HG03571 (cell line): ENCODE measurements at regions not wholly inside any gene's neighbourhood (a gene's known extent, or its start where the extent isn't known, plus 50 kb on each side); places are given as distances from the start of the nearest gene placed in this dataset.

Experiments used
- ATAC-seq: cut with Tn5 transposase; IDR thresholded peaks from one replicate; pipeline ENCODE4 v1.9.1; 2021; ENCODE audit not compliant: unreplicated experiment

DNA sequence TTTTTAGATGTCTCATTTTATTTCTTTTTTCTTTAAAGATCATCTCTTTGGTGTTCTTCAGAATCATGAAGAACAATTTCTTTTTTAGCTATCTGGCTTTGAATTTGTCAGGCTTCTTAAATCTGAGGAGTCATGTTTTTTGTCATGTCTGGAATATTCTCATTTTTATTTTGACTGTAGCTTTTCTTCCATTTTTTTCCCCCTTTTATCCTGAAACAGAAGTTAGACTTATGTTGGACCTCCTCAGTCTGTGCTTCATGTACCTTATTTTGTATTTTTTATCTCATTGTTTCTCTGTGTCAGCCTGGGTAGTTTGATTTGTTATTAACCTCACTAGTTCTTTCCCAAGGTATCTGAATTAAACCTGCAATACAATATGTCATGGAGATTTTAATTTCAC lies 319.2 kb upstream of the ADGRL4 start:
- no peak for ATAC-seq

DNA sequence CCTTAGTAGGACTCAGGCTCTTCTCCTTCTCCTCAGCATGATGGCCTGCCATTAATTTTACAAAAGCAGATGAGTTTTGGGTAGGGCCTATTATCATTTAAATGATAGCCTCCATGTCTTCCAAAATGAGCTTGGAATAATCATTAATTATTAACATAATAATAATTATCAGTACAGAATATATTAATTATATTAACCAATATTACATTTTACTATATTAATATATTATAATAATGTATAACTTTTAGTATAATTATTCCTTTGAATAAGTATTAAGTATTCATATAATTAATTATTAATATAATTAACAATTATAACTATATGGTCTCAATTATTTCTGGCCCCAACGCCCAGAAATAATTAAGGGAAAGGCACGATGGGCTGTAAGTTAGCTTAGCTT lies 318.6 kb upstream of the ADGRL4 start:
- no peak for ATAC-seq

DNA sequence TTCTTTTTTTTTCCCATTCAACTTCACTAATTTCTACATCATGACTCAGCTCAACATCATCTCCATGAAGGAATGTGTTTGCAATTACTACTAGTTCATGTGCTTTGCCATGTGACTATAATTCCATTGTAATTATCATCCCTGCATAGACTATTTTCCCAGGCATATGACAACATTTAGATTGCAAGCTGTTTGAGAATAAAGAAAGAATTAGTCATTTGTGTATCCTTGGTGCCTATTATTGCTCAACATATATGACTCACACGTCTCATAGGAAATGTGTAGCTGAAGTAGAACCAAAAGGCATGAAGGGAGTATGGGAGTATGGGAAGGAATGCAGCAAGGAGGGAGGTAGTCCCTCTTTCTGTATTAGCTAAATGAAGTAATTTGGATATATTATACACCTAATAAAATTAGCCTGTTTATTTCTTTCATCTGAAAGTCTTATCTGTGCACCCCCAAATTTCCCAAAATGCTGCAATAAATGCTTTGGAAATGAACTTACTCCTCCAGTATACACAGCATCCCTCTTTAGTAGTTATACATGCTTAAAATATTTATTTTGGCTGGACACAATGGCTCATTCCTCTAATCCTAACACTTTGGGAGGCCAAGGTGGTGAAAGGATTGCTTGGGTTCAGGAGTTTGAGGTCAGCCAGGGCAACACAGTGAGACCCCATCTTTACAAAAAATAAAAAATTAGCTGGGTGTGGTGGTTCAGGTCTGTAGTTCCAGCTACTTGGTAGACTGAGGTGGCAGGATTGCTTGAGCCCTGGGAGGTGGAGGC lies 316.9 kb upstream of the ADGRL4 start:
- ATAC-seq: no peak

DNA sequence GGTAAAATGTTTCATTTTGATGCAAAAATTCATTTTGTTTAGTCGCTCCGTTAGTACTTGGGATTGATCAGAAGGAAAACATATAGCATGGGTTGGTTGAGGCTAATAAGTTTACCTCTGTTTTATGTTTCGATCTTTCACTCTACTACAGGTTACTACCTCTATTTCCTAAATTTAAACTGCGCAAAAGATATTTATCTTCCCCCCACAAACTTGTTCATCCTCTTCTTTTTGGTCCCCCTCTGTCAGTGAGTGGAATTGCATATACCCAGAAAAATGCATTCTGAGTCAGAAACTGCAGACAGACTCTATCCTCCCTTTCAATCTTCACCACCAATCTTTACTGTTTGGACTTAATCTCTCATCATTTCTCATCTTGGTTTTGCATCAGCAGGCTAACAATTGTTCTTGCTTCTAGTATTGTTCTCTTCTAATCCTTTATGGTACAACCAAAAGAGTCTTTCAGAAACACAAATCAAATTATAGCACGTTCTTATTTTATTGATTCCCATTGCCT lies 316.0 kb upstream of the ADGRL4 start:
- no peak for ATAC-seq

DNA sequence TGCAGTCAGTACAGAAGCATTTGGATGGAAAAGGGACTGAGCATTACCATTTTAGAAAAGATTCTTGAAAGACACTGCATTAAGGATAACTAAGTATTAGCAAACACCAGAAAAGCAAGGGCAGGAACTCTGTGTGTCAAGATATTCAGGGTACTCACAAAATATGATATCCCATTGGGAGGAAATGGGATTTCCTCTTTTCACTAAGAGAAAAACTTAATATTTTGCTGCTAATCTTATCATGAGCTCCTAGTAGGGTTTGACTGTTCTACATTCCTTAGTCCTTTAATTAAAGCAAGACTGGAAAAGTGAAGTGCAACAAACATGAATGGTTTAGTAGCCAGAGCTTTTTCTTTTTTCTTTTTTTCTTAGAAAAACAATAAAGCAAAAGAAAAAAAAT lies 305.9 kb upstream of the ADGRL4 start:
- ATAC-seq: no peak

DNA sequence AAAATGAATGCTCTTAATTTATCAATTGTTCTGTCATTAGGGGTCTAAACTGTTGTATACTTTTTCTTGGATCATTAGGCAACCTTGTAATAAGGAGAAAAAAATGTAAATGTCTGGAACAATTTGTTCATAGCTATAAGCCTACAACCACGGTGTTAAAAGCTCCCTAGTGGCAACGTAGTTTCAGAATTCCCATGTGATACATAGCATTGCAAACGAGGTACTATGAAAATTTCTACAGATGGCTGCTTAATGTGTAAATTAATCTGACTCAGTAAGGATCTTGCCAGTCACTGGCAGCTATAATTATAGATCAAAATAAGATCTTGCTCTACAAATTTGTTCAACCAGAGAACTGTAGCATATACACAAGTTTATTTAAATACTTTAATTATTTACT lies 304.1 kb upstream of the ADGRL4 start:
- ATAC-seq: no peak

DNA sequence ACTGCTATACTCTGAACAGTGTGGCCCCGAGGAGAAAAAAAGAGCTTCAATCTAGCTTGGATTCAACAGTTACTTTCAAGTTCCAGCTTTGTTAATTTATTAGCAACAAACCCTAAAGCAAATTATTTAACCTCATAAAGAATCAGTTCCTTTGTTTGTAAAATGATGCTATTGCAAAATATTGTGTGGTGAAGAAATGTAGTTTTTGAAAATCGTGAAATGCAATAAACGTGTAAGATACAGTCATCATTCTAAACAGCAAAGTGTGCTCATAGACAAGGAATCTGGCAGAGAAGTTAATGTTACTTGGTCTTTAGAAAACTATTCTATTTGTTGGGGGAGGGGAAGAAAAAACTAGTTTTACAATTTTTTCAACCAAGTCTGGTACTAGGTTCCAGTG lies 297.6 kb upstream of the ADGRL4 start:
- no peak for ATAC-seq

DNA sequence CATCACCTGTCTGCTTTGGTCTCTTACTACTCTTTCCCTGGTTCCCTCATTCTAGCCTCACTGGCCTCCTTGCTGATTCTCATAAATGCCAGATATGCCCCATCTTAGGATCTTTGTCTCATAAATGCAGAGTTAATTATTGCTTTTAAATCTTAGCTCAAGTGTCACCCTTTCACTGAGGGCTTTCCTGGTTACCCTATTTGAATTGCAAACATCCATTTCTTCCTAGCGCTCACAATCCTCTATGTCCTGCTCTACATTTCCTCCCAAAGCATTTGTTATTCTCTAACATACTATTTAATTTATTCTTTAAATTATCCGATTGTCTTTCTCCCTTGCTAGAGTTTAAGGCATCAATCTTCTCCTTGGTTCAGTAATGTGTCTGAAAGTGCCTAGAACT lies 296.5 kb upstream of the ADGRL4 start:
- no peak for ATAC-seq

DNA sequence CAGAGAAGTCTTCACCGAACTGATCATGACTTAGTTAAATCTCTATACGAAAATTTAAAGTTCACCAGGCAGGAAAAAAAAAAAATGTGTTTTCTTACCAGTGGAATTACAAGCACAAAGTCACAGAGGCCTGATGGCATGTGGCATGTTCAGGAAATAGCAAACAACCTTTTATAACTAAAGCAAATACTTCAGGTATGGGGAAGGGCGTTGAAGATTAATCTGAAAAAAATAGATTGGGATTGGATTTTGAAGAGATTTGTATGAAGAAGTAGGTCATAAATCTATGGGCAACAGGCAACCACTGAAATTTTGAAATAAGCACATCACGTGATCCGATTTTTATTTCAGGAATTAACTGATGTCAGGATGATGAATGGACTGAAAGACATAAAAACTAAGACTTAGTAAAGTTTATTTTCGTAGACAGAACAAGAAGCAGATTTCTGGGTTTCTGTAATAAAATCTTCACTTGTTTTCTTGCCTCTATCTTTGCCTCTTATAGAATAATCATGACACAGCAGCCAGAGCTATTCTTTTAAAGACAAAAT lies 295.9 kb upstream of the ADGRL4 start:
- ATAC-seq: no peak

DNA sequence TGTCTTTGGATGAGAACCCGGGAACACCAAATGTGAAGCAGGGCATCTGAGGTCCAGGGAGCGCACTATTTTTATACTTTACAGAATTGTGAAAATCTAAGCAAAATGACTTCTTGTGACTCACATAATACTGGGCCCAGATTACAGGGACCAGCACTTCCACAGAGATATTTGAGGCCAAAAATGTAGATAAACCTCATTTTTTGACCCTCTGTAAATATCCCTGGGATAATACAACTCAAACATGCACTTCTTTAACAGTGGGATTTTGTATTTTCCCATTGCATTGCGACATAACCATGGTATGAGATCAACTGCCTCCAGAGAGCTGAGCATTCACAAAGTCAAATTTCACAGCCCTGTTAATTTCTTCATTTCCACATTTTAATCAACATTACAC lies 289.4 kb upstream of the ADGRL4 start:
- ATAC-seq: no peak

DNA sequence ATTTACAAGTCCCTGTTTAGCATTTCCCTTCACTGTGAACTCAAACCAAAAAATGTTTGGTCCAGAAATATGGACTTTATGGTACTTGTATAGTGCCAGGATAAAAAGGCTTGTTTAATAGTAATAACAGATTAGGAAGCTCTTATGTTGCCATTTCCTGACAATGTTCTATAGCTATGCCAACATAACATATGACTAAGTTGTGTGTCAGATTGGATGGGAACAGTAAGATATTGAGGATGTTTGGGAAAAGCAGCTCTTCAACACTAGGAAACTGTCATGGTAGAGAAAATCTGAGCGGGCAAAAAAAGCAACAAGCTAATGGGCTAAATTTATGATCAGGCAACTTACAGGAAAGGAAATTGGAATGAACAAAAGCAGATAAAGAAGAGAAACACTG lies 287.1 kb upstream of the ADGRL4 start:
- ATAC-seq: no peak

DNA sequence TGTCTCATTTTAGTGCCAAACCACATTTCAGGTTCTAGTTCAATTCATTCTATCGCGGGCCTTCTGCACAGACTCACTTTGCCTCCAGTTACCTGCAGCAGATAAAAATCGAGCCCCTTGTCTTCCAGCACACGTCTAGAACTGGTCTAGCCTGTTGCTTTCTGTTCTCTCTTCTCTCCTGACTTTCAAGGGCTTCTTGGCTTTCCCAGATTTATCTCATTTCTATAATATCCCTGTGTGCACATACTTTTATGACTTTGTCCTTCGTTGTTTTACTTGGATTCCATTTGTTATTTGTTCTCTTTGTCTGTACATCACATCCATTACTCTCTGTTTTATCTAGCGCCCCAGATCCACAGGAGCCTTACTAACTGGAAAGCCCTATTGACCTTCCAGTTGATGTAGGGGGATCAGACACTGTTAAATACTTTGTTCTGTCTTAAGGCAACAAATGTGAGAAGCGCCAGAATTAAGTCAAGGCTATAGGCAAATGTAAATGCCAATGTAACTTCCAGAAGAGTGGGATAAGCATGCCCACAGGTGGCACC lies 284.5 kb upstream of the ADGRL4 start:
- no peak for ATAC-seq

DNA sequence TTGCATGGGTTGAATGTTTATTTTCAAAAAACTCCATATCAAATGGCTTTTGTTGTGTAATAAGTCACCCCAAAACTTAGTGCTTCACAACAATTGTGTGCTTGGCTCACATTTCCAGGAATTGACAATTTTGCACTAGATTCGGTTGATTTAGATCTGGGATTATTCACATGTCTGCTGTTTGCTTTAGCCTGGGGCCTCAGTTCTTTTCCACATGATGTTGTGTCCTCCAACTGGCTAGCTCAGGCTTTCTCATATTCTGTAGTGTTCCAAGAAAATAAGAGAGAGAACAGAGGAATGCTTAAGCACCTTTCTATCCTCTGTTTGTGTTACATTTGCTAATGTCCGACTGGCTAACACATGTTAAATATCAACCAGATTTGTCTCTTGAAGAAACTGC lies 281.5 kb upstream of the ADGRL4 start:
- ATAC-seq: no peak

DNA sequence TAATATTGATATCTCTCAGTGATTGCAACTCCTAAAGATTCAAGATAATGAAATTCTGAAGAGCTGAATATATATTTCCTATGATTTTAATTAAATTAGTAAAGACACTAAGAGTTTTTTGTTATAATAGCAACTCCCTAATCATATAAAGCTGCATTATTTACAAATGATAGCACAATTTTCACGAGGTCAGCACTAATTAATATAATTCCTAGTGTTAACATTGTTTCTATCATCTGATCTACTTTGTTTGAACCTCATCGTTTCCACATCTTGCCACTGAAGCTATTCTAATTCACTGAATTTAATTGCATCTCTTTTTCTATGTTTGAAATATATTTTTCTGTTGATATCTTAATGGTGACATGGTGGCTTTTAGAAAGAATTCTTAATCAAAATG lies 279.1 kb upstream of the ADGRL4 start:
- no peak for ATAC-seq

DNA sequence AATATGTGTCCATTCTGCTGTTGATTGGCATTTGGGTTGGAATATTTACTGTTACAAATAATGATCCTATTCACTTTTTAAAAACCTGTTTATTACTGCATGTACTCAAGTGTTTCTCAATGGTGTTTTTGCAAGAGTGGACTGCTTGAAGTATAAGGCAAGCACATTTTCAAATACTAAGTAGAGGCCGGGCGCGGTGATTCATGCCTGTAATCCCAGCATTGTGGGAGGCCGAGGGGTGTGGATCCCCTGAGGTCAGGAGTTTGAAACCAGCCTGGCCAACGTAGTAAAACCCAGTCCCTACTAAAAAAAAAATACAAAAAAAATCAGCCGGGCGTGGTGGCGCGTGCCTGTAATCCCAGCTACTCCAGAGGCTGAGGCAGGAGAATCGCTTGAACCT lies 276.9 kb upstream of the ADGRL4 start:
- no peak for ATAC-seq

DNA sequence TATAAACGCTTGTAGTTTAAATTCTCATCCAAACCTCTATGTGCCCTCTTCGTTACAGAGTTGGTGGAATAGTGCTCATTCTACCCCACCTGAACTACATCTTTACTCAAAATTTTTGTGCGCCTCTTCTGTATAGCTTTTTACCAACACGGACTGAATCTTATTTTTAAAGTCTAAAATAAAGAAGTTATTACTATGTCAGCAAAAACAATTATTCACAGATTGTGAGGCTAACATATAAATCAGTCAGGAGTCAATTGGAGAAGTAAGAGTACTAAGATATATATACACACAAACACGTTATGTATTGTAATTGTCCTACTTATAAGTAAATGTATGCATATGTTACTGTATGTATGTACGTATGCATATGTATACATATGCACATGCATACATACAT lies 274.9 kb upstream of the ADGRL4 start:
- no peak for ATAC-seq

DNA sequence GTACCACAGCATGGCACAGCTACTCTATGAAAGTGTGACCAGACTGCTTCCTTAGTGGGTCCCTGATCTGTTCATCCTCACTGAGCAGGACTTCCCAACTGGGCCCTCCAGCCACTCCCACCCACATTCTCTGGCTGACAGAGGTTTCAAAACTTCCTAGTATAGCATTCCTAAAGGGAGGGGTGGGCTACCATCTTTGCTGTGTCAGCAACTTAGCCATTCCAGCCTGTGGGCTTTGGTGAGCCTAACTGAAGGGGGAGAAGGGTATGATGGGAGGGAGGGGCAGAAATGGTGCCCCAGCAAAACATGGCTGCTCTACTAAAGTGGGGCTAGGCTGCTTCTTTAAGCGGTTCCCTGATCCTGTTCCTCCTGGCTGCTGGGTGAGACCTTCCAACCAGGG lies 265.2 kb upstream of the ADGRL4 start:
- no peak for ATAC-seq

DNA sequence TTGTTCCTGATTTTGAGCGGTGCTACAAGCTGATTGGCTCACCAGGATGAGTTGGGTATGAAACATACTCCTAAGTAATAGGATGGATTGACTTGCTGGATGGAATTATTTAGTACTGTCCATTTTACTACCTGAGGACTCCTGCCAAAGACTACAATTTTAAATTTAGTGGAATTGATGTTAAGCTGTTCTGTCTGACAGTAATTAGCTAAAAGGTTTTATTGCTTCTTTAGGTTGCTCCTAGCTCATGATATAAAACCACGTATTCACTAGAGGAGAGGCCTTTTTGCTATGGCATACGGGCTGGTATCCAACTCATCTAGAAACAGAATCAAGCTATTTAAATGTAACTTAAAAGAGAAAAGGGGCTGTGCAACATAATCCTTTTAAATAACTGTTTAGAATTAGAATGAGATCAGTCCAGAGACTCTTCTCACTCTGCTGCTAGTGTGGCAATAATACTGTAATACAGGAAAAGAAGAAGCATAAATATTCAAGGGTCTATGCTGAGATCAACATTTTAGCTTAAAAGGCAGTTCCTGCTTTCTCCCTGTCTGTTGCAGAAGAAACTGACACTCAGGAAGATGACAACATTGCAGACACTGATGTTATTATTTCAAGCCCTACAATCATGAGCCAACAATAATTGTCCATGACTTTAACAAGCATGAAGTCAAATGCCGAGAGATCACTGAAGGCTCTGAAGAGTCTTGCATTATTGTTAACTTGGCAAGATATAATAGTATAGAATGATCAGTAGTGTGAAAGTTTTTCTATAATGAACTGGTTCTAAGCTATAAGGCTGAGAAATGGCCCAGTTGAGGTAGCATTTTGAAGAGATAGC lies 258.7 kb upstream of the ADGRL4 start:
- ATAC-seq: no peak

DNA sequence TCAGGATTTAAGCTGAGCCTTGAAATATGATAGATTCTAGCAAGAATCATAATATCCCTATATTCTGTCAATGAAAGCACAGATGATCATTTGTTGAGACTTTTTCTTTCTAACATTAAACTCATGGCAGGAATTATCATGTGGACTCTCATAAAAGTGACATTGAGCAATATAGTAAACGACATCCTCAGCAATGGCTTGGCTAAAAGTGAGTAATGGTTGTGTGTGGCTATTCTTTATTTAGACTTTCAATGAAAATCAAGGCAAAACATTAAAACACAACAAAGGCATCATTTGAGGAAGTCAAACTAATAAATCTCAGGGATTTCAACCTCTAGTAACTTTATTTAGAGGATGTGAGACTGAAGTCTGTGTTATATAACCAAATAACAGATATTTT lies 257.8 kb upstream of the ADGRL4 start:
- no peak for ATAC-seq

DNA sequence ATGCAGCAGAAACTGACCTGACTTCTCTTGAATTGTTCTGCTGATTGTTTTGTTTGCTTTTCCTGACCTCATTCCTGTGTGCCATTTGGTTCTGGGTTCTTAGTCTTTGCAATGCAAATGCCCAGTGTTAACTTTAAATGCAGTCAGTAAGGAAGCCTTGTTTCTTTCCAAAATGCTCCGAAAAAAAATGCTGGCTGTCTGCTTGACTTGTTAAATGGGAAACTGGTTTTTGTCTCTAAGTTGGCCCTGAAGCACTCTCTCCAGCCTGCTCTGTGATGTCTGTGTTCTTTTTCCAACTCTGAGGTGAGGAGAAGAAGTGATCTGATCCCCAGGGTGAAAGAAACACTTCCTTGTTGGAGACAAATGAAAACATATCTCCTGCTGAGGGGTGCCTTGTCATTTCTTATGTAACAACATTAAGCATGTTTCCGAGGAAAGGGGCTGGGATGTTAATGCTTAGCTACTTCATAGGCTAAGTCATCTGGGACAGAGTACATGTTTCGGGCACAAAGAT lies 256.3 kb upstream of the ADGRL4 start:
- no peak for ATAC-seq
